Lower leg skin (tissue), 4 donors: ENCODE measurements at regions not wholly inside any gene's neighbourhood (a gene's known extent, or its start where the extent isn't known, plus 50 kb on each side); places are given as distances from the start of the nearest gene placed in this dataset.
"Not testable (repeated sequence)": the region's sequence is repeated elsewhere in the genome, so short reads cannot be mapped to it uniquely, and the experiment has no call there.

ENCODE experiments used
- DNase-seq, 2 donors: peaks; one replicate each; pipeline ENCODE4 v3.0.0-alpha.2; 2019; ENCODE audit warnings: low spot score in 2 of 2
- H3K4me3 ChIP-seq: fragments of 200-600 bp; sonication (generic); 2 replicates; pipeline ENCODE4 v1.5.1; 2017; ENCODE audit warnings: mild to moderate bottlenecking, low read depth; ENCODE audit not compliant: poor library complexity, severe bottlenecking
- CTCF ChIP-seq, 3 donors: fragments of 450-650 bp; IDR thresholded peaks; one replicate each; pipeline ENCODE4 v1.5.1; 2016; ENCODE audit warnings: antibody characterized with exemption in 3 of 3, mild to moderate bottlenecking in 3 of 3, moderate library complexity in 2 of 3
- POLR2A ChIP-seq, 2 donors: fragments of 450-650 bp; IDR thresholded peaks; one replicate each; pipeline ENCODE4 v1.6.1; 2016 to 2017; ENCODE audit warnings: antibody characterized with exemption in 2 of 2, mild to moderate bottlenecking in 1 of 2, moderate library complexity in 1 of 2
- WGBS, 2 donors: methylation state at CpG; one replicate each; pipeline ENCODE4 v1.1.5; 2018; 5-methylcytosine and 5-hydroxymethylcytosine counted together
- intact Hi-C: fragments of 100-400 bp; cut with DNase I; formaldehyde crosslinking; loops from one replicate; pipeline ENCODE4 v1.15.0; 2023; ENCODE audit warnings: low total_unique reads

GRCh38 chr4:79173186-79173585, 152.7 kb downstream of the NAA11 start:
- TF ChIP-seq CTCF (IDR thresholded peaks at IDR 0.05) (no peak), POLR2A (IDR thresholded peaks at IDR 0.05) (no peak)
- WGBS, 2 donors: 90 to 92% methylated on average over 2 of the region's 2 CpGs
- intact Hi-C loops: no loop called here
- DNase-seq: no peak
- no peak overlapping the region for H3K4me3 ChIP-seq

DNA sequence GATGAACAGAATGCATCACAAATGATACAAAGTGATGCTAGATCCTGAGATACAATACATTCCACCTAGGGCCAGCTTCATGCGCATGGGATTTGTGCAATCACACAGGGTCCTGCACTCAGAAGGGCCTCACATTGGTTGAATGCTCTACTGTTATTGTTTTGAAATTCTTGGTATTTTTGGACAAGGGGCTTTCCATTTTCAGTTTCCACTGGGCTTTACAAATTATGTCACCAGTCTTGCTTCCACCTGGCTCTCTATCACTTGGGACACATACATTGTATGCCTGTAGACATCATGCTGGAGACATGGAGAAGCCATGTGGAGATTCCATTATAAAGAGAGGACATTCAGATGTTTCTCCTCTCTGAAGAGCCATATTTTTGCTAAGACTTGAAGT, 155.8 kb downstream of the NAA11 start:
- no peak for DNase-seq
- H3K4me3 ChIP-seq: no peak overlapping the region
- intact Hi-C loops: no loop called here
- TF ChIP-seq POLR2A (IDR thresholded peaks at IDR 0.05) (no peak), CTCF (IDR thresholded peaks at IDR 0.05) (no peak)
- WGBS, 2 donors: 92 to 100% methylated on average over 1 of the region's 1 CpG

DNA sequence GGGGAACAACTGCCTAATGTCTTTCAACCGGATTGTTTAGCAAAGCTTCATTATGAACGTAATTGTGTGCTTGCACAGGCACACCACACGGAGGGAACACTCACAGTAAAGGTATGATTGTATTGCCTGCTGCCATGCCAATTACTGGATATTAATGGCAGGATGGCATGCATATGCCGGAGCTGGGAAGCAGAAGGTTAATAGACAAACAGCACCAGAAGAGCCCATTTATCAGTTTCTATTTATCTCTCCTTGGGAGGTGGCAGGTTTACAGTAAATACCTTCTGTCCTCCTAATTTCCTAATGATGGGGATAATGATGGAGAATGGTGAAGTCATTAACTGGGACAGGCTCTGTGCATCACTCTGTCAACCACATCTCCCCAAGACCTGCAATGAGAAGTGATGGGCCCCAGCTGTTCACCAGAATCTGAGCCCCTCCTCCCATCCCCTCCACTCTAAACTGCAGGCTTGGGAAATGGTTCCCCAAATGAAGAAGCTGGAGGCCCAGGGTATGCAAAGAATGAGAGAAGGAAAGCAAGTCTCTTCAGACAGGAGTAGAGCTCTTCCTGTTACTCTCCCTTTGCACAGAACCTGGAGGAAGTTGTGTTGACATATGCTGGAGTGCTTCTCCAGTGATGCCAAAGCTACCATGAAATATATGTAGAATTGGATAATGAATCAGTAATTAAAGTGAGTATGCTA, 160.8 kb downstream of the NAA11 start:
- WGBS, 2 donors: 66 to 68% methylated on average over 4 of the region's 4 CpGs
- DNase-seq: no peak
- no peak overlapping the region for H3K4me3 ChIP-seq
- TF ChIP-seq CTCF (IDR thresholded peaks at IDR 0.05) (no peak), POLR2A (IDR thresholded peaks at IDR 0.05) (no peak)
- intact Hi-C loops: loop anchor here (5.0 kb wide), 1 partner anchor 622 kb away; no protein-coding TSS in a partner anchor

GRCh38 chr4:79163981-79164490, 161.8 kb downstream of the NAA11 start:
- H3K4me3 ChIP-seq: no peak overlapping the region
- TF ChIP-seq CTCF (IDR thresholded peaks at IDR 0.05) (no peak), POLR2A (IDR thresholded peaks at IDR 0.05) (no peak)
- intact Hi-C loops: no loop called here
- 80 to 91% methylated on average over 4 of the region's 4 CpGs for WGBS, 2 donors
- no peak for DNase-seq

DNA sequence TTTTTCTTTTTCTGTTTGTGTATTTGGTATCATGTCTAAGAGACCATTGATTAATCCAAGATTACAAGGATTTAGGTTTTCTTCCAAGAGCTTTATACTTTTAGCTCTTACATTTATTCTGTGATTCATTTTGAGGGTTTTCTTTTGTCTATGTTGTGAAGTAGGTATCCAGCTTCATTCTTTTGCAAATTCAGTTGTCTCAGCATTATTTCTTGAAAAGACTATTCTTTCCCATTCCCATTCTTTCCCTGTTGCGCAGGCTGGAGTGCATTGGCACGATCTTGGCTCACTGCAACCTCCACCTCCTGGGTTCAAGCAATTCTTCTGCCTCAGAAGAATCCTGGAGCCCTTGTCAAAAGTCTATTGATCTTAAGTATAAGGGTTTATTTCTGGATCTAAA, 164.9 kb downstream of the NAA11 start:
- WGBS, 2 donors: 93 to 95% methylated on average over 2 of the region's 2 CpGs
- intact Hi-C loops: no loop called here
- no peak for TF ChIP-seq CTCF (IDR thresholded peaks at IDR 0.05)
- no peak for TF ChIP-seq POLR2A (IDR thresholded peaks at IDR 0.05)
- no peak overlapping the region for H3K4me3 ChIP-seq
- DNase-seq: no peak

- DNase-seq, intact Hi-C loops, H3K4me3 ChIP-seq: not testable (repeated sequence)
- 83 to 87% methylated on average over 2 of the region's 2 CpGs for WGBS, 2 donors
These were observed 167.2 kb downstream of the NAA11 start for GRCh38 chr4:79158705-79159104.
